ENCODE measurements at regions not wholly inside any gene's neighbourhood (a gene's known extent, or its start where the extent isn't known, plus 50 kb on each side); places are given as distances from the start of the nearest gene placed in this dataset.

DNA sequence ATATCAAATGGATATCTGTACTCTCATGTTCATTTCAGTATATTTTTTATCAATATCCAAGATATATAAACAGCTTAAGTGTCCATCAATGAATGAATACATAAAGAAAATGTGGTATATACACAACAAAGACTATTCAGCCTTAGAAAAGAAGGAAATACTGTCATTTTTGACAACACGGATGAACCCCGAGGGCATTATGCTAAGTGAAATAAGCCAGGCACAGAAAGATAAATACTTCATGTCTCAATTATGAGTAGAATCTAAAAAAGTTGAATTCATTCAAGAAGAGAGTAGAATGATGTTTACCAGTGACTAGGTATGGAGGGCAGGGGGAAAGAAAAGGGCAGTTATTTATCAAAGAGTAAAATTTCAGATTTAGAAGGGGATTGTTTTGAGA, 949.8 kb upstream of the TYRP1 start:
- no peak overlapping the region for H3K27ac Mint-ChIP-seq
- intact Hi-C loops (cut with micrococcal nuclease) = no loop called here

DNA sequence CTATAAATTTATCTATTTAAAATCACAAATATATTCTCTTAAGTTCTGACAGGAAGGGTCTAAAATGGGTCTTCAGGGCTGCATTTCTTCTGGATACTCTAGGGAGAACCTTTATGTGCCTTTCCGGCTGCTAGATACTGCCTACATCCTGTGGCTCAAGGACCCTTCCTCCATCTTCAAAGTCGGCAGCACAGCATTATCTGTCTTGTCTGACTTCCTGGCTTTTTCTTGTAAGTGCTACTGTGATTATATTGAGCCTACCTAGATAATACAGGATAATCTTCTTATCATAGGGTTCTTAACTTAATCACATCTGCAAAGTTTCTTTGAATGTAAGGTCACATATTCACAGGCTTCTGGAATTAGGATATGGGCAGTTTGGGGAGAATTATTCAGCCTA, 943.8 kb upstream of the TYRP1 start:
- H3K9me3 Mint-ChIP-seq = no peaks in the 10 kb centered on the region
- H3K4me3 Mint-ChIP-seq = no peak overlapping the region
- H3K27me3 Mint-ChIP-seq = no peaks in the 10 kb centered on the region
- H3K27ac Mint-ChIP-seq = no peak overlapping the region
- H3K36me3 Mint-ChIP-seq (ENCODE audit: low read depth) = no peaks in the 10 kb centered on the region
- intact Hi-C loops (cut with micrococcal nuclease) = no loop called here
- no peaks in the 10 kb centered on the region for H3K4me1 Mint-ChIP-seq (ENCODE audit: low read depth)

More for the DNA sequence above, 949.8 kb upstream of the TYRP1 start:
- H3K9me3 Mint-ChIP-seq = no peaks in the 10 kb centered on the region
- no peaks in the 10 kb centered on the region for H3K36me3 Mint-ChIP-seq (ENCODE audit: low read depth)
- no peak overlapping the region for H3K4me3 Mint-ChIP-seq
- no peaks in the 10 kb centered on the region for H3K27me3 Mint-ChIP-seq
- H3K4me1 Mint-ChIP-seq (ENCODE audit: low read depth) = no peaks in the 10 kb centered on the region

DNA sequence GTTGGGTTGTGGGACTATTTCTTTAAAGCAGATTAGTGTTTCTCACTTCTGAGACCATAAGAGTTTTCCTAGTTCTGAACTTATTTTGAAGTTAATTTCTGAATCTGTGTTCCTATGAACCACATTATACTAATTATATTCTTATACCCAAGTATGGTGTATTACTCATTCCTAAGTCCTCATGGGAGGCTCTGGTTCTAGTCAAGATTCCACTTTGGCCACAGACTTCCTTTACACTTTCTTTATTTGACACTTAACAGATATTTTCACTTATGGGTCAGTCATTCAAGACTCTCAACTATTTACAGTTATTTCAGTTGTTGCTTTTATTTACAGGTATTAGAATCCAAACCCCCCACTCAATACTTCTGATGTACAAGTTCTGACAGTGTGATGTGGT, 937.2 kb upstream of the TYRP1 start:
- intact Hi-C loops (cut with micrococcal nuclease) = no loop called here
- Mint-ChIP-seq H3K4me3 (no peak overlapping the region), H3K27ac (no peak overlapping the region), H3K27me3 (no peaks in the 10 kb centered on the region), H3K9me3 (no peaks in the 10 kb centered on the region), H3K4me1 (ENCODE audit: low read depth) (no peaks in the 10 kb centered on the region), H3K36me3 (ENCODE audit: low read depth) (no peaks in the 10 kb centered on the region)

DNA sequence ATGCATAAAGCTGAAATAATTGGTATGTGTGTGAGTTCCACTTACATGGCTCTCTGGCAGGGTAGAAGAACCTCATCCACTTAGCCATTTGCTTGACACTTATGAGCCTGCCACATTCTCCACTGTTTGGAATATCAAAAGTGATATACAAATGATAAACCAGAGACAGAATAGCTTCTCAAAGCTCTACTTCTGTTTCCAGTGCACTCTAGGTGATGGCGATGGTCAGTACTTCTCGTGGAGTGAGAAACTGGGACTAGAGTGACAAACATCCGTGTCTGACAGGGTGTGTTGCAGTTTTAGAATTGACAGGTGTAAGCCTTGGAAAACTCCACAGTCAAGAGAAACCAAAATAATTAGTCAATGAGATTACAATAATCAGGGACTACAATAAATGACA, 935.8 kb upstream of the TYRP1 start:
- Mint-ChIP-seq H3K4me1 (ENCODE audit: low read depth) (no peaks in the 10 kb centered on the region), H3K9me3 (no peaks in the 10 kb centered on the region), H3K27ac (no peak overlapping the region), H3K4me3 (no peak overlapping the region), H3K36me3 (ENCODE audit: low read depth) (no peaks in the 10 kb centered on the region), H3K27me3 (no peaks in the 10 kb centered on the region)
- intact Hi-C loops (cut with micrococcal nuclease) = no loop called here

DNA sequence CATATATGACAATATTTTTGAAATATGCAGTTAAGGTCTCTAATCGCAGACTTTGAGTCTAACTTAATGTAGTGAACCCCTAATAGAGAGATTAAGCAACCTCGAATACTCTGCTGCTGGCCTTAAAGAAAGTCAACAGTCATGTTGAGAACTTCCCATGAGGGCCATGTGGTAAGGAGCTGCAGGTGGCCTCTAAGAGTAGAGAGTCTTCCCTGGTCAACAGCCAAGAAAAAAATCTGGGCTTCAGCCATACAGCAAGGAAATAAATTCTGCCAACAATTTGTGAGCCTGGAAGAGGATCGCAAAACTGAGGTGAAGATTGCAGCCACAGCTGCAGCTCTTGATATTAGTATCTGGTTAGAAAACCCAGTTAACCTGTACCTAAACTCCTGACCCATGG, 935.2 kb upstream of the TYRP1 start:
- no peaks in the 10 kb centered on the region for H3K4me1 Mint-ChIP-seq (ENCODE audit: low read depth)
- no peak overlapping the region for H3K27ac Mint-ChIP-seq
- H3K4me3 Mint-ChIP-seq = no peak overlapping the region
- H3K27me3 Mint-ChIP-seq = no peaks in the 10 kb centered on the region
- intact Hi-C loops (cut with micrococcal nuclease) = no loop called here
- no peaks in the 10 kb centered on the region for H3K36me3 Mint-ChIP-seq (ENCODE audit: low read depth)
- H3K9me3 Mint-ChIP-seq = no peaks in the 10 kb centered on the region

DNA sequence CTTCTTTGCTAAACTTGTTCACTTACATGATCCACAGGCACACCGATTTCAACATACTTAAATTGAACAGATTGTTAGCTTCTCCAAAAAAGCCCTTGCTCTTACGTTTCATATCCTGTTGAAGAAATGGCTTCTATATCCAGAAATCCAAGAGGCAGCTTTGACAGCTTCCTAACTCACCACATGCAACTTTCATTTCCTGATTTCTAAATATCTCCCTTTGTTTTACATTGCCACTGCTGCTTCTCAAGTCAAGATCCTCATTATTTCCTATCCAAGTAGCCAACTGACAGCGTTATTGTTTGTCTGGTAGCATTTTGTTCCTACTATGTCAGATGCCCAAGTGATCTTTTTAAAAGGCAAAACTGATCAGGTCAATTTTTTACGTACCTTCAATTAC, 913.2 kb upstream of the TYRP1 start:
- Mint-ChIP-seq H3K4me1 (ENCODE audit: low read depth) (no peaks in the 10 kb centered on the region), H3K27ac (no peak overlapping the region), H3K27me3 (no peaks in the 10 kb centered on the region), H3K4me3 (no peak overlapping the region), H3K36me3 (ENCODE audit: low read depth) (no peaks in the 10 kb centered on the region), H3K9me3 (no peaks in the 10 kb centered on the region)
- intact Hi-C loops (cut with micrococcal nuclease) = no loop called here

DNA sequence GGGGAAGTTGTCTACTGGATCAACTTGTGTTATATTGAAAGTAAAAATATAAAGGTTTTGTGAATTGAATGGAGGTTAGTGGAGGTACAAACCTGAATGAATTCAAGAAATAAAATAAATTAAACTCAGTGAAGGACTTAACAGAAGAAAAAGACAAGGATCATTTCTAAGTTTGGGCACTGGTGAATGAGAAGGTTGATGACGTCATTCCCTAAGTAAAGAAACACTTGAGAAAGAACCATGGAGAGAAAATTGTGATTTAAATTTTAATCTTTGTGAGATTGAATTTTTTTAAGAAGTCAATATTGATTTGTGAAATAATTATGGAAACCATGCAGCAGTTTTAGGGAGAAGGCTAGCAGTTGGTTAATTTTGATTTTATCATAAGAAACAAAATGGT, 900.3 kb upstream of the TYRP1 start:
- Mint-ChIP-seq H3K4me3 (no peak overlapping the region), H3K9me3 (peaks cover 10% of the 10 kb centered on the region), H3K4me1 (ENCODE audit: low read depth) (no peaks in the 10 kb centered on the region), H3K36me3 (ENCODE audit: low read depth) (no peaks in the 10 kb centered on the region), H3K27ac (no peak overlapping the region), H3K27me3 (no peaks in the 10 kb centered on the region)
- intact Hi-C loops (cut with micrococcal nuclease) = no loop called here

DNA sequence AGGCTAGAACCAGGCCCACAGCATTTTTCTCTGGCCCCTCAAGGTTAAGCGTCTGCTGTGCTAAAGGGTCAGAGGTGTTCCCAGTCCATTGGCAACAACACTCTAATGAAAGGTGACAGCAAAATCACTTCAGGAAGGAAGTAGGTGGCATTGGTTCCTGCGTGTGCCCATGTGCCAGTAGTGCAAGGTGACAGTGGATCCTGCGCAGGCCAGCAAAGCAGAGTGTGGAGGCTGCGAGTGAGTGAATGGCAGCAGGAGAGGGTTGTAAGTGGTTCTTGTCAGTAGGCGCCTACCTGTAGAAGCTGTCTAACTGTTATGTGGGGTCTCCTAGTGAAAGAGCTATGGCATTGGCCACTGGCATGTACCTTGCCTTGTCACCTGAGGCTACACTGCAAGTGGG, 898.2 kb upstream of the TYRP1 start:
- Mint-ChIP-seq H3K27ac (no peak overlapping the region), H3K27me3 (no peaks in the 10 kb centered on the region), H3K9me3 (peaks cover 10% of the 10 kb centered on the region), H3K36me3 (ENCODE audit: low read depth) (no peaks in the 10 kb centered on the region), H3K4me3 (no peak overlapping the region), H3K4me1 (ENCODE audit: low read depth) (no peaks in the 10 kb centered on the region)
- intact Hi-C loops (cut with micrococcal nuclease) = no loop called here

DNA sequence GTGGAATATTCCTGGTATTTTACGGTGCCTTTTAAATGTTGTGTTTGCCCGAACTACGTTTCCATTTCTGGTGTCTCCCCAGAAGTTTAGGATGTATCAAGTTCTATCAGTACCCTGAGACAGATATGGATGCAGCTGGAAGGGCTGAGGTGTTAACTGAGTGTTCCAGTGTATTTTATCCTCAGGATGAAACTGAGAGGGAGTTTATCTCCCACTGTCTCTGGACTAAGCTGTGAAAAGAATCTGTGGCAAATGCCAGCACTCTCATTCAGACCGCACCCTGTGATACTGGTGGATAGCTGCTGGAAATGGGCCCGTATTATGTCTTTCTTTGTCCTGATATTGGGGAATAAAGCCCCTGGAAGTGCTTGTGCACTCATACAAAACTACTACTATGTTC, 887.2 kb upstream of the TYRP1 start:
- Mint-ChIP-seq H3K9me3 (peaks cover 10% of the 10 kb centered on the region), H3K4me3 (no peak overlapping the region), H3K36me3 (ENCODE audit: low read depth) (no peaks in the 10 kb centered on the region), H3K27ac (no peak overlapping the region), H3K27me3 (no peaks in the 10 kb centered on the region), H3K4me1 (ENCODE audit: low read depth) (no peaks in the 10 kb centered on the region)
- intact Hi-C loops (cut with micrococcal nuclease) = no loop called here

DNA sequence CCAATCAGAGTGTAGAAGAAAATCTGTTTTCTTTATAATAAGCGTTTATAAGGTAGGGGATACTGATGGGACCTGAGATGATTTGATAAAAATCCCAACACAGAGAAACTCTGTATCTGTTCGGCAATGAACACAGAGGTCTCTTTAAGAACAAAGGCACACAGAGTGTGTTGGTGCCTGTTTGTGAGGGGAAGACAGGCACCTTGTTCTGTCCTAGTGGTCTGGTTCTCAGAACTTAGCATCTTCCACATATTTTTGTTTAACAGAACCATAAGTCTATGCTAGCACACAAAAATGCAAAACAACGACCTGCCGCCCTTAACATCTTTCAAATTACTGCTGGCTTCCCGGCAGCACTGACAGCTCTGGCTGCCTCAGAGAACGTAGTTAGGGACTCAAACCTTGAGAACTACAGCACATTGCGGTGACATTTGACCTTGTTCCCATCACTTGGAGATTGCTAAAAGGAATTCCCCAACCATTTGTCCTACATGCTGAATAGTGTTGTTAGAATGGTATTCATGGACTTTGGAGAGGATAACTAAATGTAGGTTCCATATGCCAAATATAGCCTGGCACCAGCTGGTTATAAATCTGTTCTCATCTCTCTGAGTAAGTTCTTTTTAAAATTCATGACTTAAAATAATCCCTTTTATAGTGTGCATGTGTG, 871.7 kb upstream of the TYRP1 start:
- intact Hi-C loops (cut with micrococcal nuclease) = no loop called here
- H3K4me1 Mint-ChIP-seq (ENCODE audit: low read depth) = no peaks in the 10 kb centered on the region
- no peaks in the 10 kb centered on the region for H3K36me3 Mint-ChIP-seq (ENCODE audit: low read depth)
- no peak overlapping the region for H3K27ac Mint-ChIP-seq
- H3K27me3 Mint-ChIP-seq = no peaks in the 10 kb centered on the region
- H3K4me3 Mint-ChIP-seq = no peak overlapping the region
- H3K9me3 Mint-ChIP-seq = no peaks in the 10 kb centered on the region

DNA sequence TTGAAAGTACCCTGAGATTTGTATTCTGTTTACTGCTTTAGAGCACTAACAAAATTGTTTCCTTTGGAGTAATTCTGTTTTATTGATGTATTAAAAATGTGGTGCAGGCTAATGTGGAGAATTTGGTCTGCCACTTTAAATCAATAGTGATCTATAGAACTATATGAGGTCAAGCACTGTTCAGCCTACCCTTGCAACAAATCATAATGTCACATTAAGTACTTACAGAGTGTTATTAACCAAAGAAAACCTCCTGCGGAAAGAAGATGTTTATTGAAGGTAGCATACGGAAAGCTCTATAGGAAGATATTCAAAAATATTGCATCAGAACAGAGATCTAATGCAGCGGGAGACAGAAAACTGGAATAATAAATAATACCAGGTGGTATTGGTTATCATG, 865.0 kb upstream of the TYRP1 start:
- Mint-ChIP-seq H3K4me3 (no peak overlapping the region), H3K9me3 (no peaks in the 10 kb centered on the region), H3K27ac (no peak overlapping the region), H3K27me3 (no peaks in the 10 kb centered on the region), H3K36me3 (ENCODE audit: low read depth) (no peaks in the 10 kb centered on the region), H3K4me1 (ENCODE audit: low read depth) (no peaks in the 10 kb centered on the region)
- intact Hi-C loops (cut with micrococcal nuclease) = no loop called here

DNA sequence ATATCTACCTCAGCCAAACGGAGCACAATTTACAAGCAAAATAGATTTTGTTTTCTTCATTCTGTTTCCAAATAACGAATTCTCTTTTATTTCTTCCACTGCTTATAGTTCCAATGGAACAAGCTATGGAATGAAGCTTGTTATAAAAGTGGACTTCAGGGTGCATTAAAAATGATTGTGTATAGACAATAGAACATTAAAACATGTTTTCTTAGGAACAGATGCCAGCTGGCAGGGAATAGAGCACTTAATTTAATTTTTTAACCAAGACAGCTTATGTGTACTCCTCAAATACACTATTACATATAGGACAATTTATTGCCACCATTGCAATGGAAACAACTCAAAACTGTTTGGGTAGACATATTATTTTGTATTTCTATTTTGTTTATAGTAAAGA, 860.1 kb upstream of the TYRP1 start:
- intact Hi-C loops (cut with micrococcal nuclease) = no loop called here
- Mint-ChIP-seq H3K27ac (no peak overlapping the region), H3K4me3 (no peak overlapping the region), H3K36me3 (ENCODE audit: low read depth) (no peaks in the 10 kb centered on the region), H3K27me3 (no peaks in the 10 kb centered on the region), H3K9me3 (peaks cover 13% of the 10 kb centered on the region), H3K4me1 (ENCODE audit: low read depth) (no peaks in the 10 kb centered on the region)

DNA sequence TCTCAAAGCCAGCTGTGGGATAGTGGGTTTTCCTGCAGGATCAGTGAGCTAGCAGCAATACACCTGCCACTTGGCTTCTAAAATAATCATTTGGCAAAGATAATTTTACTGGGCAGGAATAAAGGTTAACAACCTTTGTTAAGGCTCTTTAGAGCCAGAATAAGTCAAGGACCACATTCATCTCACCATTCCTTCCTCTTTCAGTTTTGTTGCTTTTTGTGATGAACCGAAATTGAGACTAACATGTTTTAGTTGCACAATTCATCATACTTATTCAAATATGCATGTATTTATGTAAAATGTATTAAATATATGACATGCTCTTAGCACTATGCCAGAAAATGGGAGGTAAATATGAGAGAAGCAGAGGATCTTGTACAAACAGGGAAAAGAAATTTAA, 824.4 kb upstream of the TYRP1 start:
- H3K4me1 Mint-ChIP-seq (ENCODE audit: low read depth) = no peaks in the 10 kb centered on the region
- H3K9me3 Mint-ChIP-seq = no peaks in the 10 kb centered on the region
- H3K27ac Mint-ChIP-seq = no peak overlapping the region
- H3K27me3 Mint-ChIP-seq = no peaks in the 10 kb centered on the region
- H3K4me3 Mint-ChIP-seq = no peak overlapping the region
- intact Hi-C loops (cut with micrococcal nuclease) = no loop called here
- no peaks in the 10 kb centered on the region for H3K36me3 Mint-ChIP-seq (ENCODE audit: low read depth)

DNA sequence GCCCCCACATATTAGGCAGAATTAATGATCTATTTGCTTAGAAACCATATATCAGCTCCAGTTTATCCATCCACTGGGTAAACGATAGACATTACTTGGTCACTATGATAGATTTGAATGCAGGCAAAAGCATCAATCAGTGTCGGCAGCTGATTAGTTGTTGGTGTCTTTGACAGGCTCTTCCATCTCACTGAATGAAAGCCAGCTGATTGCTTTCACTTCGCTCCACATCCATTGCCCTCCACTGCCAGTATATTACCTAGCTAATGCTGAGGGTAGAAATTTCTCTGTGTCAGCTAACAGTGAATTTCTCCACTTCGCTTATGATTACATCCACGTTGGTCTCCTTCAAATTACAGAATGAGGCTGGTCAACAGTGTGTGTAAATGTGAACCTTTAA, 821.3 kb upstream of the TYRP1 start:
- Mint-ChIP-seq H3K9me3 (no peaks in the 10 kb centered on the region), H3K27ac (no peak overlapping the region), H3K27me3 (no peaks in the 10 kb centered on the region), H3K4me1 (ENCODE audit: low read depth) (no peaks in the 10 kb centered on the region), H3K36me3 (ENCODE audit: low read depth) (no peaks in the 10 kb centered on the region), H3K4me3 (no peak overlapping the region)
- intact Hi-C loops (cut with micrococcal nuclease) = no loop called here

DNA sequence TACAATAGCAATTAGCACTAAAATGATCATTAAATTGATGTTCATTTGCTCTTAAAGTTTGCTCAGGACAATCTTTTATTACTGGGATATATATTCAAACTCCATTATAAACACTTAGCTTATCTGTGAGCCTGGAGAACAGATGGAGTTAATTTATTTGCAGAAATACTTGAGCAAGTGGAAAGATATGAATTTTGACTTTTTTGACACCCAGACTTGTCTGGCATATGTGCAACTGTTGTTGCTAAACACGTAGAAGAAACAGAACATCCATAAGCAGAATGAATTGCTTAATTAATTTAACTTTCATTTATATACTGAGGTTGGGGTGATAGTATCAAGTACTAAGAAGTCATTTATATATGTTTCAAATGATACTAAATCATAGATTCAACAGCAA, 820.7 kb upstream of the TYRP1 start:
- intact Hi-C loops (cut with micrococcal nuclease) = no loop called here
- H3K36me3 Mint-ChIP-seq (ENCODE audit: low read depth) = no peaks in the 10 kb centered on the region
- no peak overlapping the region for H3K27ac Mint-ChIP-seq
- no peak overlapping the region for H3K4me3 Mint-ChIP-seq
- H3K9me3 Mint-ChIP-seq = no peaks in the 10 kb centered on the region
- H3K27me3 Mint-ChIP-seq = no peaks in the 10 kb centered on the region
- H3K4me1 Mint-ChIP-seq (ENCODE audit: low read depth) = no peaks in the 10 kb centered on the region
